ENCODE measurements at regions not wholly inside any gene's neighbourhood (a gene's known extent, or its start where the extent isn't known, plus 50 kb on each side); places are given as distances from the start of the nearest gene placed in this dataset.
A peak's percentile ranks its signal among the peaks of the same experiment; 100 is the strongest.

- SMC1A ChIA-PET (ENCODE audit: uncharacterized antibody, unreplicated experiment), result interaction anchor here (0.7 to 5.3 kb wide), 13 partner anchors 13 to 354 kb away, joined by 3 to 47 read pairs (median 4); no protein-coding TSS in a partner anchor
- FAIRE-seq (peak; percentile 59), DNase-seq (ENCODE audit: low read depth, low spot score) (no peak), ATAC-seq (peak; percentile 87)
- no peak overlapping the region for H2AFZ ChIP-seq (ENCODE audit: control insufficient read depth, low read depth, low read length)
- H4K20me1 ChIP-seq (ENCODE audit: control insufficient read depth, insufficient read depth), result no peaks in the 10 kb centered on the region
- H3K9ac ChIP-seq (ENCODE audit: control insufficient read depth, insufficient read depth, low read length), result no peak overlapping the region
- no peak overlapping the region for H3K4me2 ChIP-seq (ENCODE audit: control insufficient read depth, insufficient read depth)
- H3K27me3 ChIP-seq (replicated peaks in 1 of 2; ENCODE audit: control insufficient read depth in 2 of 2, insufficient read depth in 2 of 2, low read length in 1 of 2), result no peaks in the 10 kb centered on the region
- no peak overlapping the region for H3K27ac ChIP-seq (ENCODE audit: control insufficient read depth, insufficient read depth)
- WGBS (ENCODE audit: insufficient coverage, insufficient replicate concordance, low lambda C conversion rate, missing lambda C conversion rate), result 31% methylated on average over 3 of the region's 3 CpGs
- RAD21 ChIA-PET (ENCODE audit: unreplicated experiment), result interaction anchor here (0.8 to 5.6 kb wide), 5 partner anchors 14 to 243 kb away, joined by 3 to 37 read pairs (median 5); no protein-coding TSS in a partner anchor
- no peak overlapping the region for H3K4me3 ChIP-seq
- no TSS peak for BruUV-seq (replicated peaks)
- in situ Hi-C loops (cut with MboI), result no loop called here
- POLR2A ChIA-PET, result no interaction called here
- H3K36me3 ChIP-seq (ENCODE audit: control insufficient read depth in 2 of 2, insufficient read depth in 2 of 2, low read length in 1 of 2), result no peaks in the 10 kb centered on the region
- H3K9me3 ChIP-seq (replicated peaks; ENCODE audit: control insufficient read depth, insufficient read depth, low read length), result no peaks in the 10 kb centered on the region
- no peaks in the 10 kb centered on the region for H3K79me2 ChIP-seq (ENCODE audit: control insufficient read depth, insufficient read depth, low read length)
- intact Hi-C loops (cut with micrococcal nuclease; ENCODE audit: unreplicated experiment), result loop anchor here (1.0 to 5.0 kb wide), 2 partner anchors 244 to 354 kb away; no protein-coding TSS in a partner anchor
- CTCF ChIA-PET, result interaction anchor here (0.8 to 8.4 kb wide), 17 partner anchors 8 to 354 kb away, joined by 3 to 69 read pairs (median 5); no protein-coding TSS in a partner anchor
- H3K4me1 ChIP-seq (ENCODE audit: control insufficient read depth, insufficient read depth, low read length), result no peaks in the 10 kb centered on the region
- no peak for TF ChIP-seq MEF2B (IDR thresholded peaks at IDR 0.05; ENCODE audit: partially characterized antibody, poor library complexity, severe bottlenecking)
- TF ChIP-seq TCF12 (IDR thresholded peaks at IDR 0.05; ENCODE audit: low read depth, low read length), result no peak
- no peak for TF ChIP-seq TBL1XR1 (IDR thresholded peaks at IDR 0.05; ENCODE audit: low read depth, low read length)
- 0 out of 2 replicates have a peak, but pooled peaks have one; percentile 36 for TF ChIP-seq STAT3 (IDR thresholded peaks at IDR 0.05; ENCODE audit: low read depth, low read length)
- no peak for TF ChIP-seq BCLAF1 (IDR thresholded peaks at IDR 0.05)
- peak; percentile 68 for TF ChIP-seq RAD21 (IDR thresholded peaks at IDR 0.05; ENCODE audit: insufficient read depth, low read depth, low read length)
- TF ChIP-seq EP300 (IDR thresholded peaks at IDR 0.05; ENCODE audit: borderline replicate concordance in 1 of 2, control insufficient read depth in 1 of 2, low read depth in 2 of 2, low read length in 2 of 2), result no peak
- 0 out of 2 replicates have a peak, but pooled peaks have one; percentile 47 for TF ChIP-seq SMARCA5 (IDR thresholded peaks at IDR 0.05)
- TF ChIP-seq ZNF207 (IDR thresholded peaks at IDR 0.05; ENCODE audit: borderline replicate concordance), result no peak
- TF ChIP-seq CHD2 (IDR thresholded peaks at IDR 0.05; ENCODE audit: borderline replicate concordance, low read depth, low read length), result no peak
- TF ChIP-seq SKIL (IDR thresholded peaks at IDR 0.05; ENCODE audit: low read depth, poor library complexity, severe bottlenecking), result no peak
- TF ChIP-seq TAF1 (IDR thresholded peaks at IDR 0.05; ENCODE audit: borderline replicate concordance, low read depth, low read length), result no peak
- TF ChIP-seq ZNF274 (IDR thresholded peaks at IDR 0.05; ENCODE audit: insufficient read depth, insufficient read length), result no peak
- no peak for TF ChIP-seq ATF7 (IDR thresholded peaks at IDR 0.05; ENCODE audit: low read depth)
- no peak for TF ChIP-seq HSF1 (IDR thresholded peaks at IDR 0.05; ENCODE audit: low read depth, low read length)
- no peak for TF ChIP-seq USF1 (IDR thresholded peaks at IDR 0.05; ENCODE audit: borderline replicate concordance, extremely low read length, insufficient read depth, low read depth, low read length)
Observed at GRCh38 chr12:29073631-29074239, 75.3 kb upstream of the FAR2 start.
